HPDE6-E6E7 (cell line): ENCODE measurements at regions not wholly inside any gene's neighbourhood (a gene's known extent, or its start where the extent isn't known, plus 50 kb on each side); places are given as distances from the start of the nearest gene placed in this dataset.
A peak's percentile ranks its signal among the peaks of the same experiment; 100 is the strongest.
"Not testable (repeated sequence)": the region's sequence is repeated elsewhere in the genome, so short reads cannot be mapped to it uniquely, and the experiment has no call there.

Experiments
- DNase-seq: peaks from one replicate; pipeline ENCODE4 v3.0.0; 2011; ENCODE audit warnings: missing footprints; ENCODE audit errors: extremely low spot score

DNA sequence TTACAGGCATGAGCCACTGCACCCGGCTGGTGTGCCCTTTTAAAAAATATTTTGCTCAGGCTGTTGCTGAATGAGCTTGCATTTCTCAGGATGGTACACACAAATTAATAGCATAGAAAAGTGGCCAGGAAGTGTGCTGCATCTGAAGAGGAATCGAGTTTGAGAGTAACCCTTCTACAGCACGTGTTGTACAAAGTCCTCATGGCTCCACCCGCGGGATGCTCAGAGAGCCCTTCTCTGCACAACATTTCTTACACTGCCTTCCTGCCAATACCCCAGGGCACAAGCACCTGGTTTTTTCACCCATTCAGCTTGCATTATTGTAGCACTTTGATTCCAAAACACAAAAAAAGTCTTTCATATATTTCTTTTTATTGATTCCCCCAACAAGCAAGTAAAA lies 90.1 kb upstream of the NEDD4L start:
- DNase-seq, result no peak

DNA sequence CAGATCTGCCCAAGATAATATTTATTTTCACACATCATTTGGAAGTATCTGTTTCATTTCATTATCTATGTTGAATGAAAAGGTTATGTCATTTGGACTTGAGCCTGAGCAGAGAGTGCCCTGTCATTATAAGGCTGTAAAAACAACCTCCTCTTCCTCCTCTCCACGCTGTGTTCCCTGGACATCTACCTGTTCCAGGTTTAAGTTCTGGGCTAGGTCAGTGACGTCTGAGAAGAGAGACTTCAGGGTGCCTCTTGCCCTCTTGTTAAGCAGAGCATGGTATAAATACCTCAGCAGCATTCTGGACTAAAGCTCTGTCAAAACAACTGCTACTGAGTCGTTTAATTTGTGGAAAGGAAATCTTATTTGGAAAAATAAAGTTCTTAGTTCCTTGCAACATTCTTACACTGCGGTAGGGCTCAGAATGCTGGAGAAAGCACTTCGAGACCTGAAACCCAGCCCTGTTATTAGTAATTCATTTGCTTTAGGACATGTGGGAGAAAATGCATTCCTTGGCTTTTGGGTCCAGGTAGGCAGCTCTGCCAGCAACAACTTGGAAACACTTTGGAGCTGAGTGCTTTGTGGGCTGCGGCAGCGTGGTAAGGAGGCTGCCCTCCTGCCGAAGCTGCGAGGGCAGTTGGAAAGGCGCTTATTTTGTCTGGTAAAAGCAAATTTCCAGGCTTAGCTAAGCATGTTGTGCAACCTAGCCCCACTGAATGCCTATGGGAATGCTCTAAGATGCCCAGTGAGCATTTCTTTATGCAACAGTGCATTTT lies 91.8 kb upstream of the NEDD4L start:
- DNase-seq, result no peak

DNA sequence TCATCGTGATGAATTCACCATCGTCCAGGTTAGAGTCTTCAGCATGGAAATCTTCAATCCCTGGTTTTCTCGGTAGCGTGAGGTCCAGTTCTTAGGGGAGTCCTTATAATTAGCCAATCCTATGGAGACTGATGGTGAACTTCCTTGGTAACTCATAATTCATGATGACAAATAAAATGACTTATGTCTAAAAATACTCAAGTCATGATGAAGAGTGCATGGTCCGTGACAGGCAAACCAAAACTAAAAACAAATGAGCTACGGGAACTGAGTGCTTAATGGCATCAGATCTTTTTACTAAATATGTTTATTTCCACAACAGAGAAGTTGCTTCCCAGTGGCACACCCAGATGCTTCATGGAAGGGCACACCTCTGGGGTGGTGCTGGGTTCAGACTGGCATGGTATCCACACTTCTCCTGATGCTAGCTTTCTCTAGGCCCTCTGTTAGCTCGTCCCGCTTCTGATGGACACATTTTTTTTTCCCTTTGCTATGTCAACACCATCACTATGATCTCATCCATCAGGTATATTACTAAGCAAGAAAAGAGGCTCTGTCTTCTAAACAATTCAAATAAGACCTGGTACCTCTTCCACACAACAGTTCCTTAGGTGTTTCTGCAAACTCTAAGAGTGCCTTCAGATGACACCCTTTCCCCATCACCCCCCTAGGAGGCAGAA lies 92.8 kb upstream of the NEDD4L start:
- DNase-seq, result no peak

DNA sequence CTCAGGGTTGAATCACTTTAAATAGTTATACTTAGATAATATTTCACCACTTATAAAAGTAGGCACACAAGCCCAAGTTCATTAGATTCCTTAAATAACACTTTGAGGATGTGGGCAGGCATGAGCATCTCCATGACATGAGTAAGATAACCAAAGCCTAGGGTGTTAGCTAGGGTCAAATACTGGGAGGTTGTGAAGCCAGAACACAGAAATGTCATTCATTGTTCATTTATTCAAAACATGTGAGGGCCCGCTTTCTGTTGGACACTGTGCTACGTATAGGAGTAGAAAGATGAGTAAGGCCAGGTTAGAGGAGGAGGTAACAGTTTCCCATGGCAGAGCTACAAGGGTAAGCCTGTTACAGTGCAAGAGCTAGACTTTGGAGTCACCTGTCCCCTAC lies 93.5 kb upstream of the NEDD4L start:
- peak; percentile 45 for DNase-seq

DNA sequence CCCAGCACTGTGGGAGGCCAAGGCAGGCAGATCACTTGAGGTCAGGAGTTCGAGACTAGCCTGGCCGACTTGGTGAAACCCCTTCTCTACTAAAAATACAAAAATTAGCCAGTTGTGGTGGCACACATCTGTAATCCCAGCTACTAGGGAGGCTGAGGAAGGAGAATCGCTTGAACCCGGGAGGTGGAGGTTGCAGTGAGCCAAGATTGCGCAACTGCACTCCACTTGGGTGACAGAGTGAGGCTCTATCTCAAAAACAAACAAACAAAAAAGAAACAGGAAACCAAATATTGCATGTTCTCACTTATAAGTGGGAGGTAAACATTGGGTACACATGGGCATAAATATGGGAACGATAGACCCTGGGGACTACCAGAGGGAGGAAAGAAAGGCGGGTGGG lies 94.7 kb upstream of the NEDD4L start:
- not testable (repeated sequence) for DNase-seq

DNA sequence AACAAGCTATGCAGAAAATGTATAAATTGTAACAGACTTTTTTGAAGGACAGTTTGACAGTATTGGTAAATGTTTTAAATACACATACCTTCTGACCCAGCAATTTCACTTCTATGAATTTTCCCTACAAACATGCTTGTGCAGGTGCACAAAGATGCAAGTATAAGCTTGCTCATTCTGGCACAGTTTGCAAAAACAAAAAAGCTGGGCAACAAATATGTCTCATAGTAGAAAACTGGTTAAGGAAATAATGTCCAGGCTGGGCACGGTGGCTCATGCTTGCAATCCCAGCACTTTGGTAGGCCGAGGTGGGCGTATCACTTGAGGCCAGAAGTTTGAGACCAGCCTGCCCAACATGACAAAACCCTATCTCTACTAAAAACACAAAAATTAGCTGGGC lies 96.9 kb upstream of the NEDD4L start:
- peak; percentile 49 for DNase-seq

DNA sequence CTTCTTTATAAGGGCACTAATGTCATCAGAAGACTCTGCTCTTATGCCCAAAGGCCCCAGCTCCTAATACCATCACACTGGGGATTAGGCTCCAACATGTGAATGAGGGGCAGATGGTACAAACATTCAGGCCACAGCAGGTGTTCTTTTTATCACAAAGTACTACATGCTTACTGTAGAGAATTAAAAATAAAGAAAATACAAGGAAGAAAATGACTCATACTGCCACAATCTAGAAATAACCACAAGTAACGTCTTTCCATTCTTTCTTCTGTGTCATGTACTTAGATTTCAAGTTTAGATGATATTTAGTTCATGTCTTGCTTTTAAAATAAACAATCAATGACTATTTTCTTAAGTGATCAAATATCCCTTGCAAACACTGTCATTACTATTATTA lies 100.3 kb upstream of the NEDD4L start:
- DNase-seq, result no peak

DNA sequence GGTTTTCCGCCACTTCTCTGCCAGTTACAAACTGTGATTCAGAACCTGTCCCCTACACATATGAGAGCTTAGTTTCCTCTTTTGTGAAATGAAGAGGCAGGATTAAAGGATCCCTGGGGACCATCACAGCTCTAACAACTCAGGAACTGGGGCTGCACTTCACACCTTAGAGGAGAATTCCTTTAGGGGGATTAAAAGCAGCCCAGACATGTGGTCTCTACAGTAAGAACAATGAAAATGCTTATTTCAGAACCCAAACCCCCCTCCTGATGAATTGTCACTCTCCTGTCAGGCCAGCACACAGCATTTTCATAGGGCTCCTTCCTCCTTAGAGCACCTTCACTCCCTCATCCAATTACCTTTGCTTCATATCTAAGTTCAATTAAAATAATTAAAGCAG lies 101.5 kb upstream of the NEDD4L start:
- DNase-seq, result no peak

DNA sequence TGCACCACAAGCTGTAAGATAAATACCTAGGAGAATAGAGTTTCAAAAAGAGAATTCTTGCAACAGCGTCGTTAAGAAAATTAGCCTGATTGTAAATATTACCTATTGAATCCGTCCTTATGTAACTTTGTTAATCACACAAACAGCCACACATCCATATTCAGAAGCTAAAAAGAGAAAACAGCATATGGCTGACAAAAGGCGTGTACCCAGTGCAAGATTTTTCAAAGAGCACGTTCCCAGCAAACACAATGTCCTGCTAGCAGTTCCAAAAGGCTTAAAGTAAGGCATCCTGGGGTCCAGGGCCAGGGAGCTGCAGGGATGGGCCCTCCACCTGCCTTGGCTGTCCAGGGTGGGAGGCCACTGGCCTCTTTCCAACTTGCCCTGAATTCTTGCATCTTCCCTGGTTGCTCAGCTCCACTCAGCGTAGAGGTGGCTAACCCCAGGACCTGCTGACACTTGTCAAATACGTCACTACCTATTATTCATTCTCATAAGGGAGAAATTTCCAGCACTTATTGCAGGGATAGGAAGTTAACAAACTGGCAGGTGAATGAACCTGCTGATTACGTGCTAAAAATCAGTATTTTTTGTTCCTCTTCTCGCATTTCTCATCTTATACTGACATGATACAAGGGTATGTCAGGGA lies 102.1 kb upstream of the NEDD4L start:
- peak; percentile 90 for DNase-seq

DNA sequence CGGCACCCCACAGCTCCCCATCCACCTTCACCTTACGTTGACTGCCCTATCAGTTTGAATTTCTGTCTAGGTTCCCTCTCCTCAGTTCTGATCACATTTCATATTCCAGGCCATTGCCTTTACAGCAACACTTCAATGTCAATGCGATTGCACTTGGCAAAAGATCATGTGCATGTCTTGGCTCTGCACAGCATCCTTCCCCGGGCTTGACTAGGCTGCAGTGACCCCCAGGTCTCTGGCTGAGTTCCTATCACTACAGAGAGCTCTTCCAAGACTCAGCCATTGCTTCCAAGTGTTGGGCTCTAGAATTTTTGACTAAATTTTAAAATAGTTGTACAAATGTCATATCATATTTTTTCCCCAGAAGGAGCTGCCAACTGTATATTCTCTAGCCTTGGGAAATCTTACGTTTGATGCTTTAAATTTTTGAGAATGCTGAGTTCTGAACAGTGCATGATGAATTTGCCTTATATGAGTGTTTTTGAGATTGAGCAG lies 103.8 kb upstream of the NEDD4L start:
- no peak for DNase-seq

DNA sequence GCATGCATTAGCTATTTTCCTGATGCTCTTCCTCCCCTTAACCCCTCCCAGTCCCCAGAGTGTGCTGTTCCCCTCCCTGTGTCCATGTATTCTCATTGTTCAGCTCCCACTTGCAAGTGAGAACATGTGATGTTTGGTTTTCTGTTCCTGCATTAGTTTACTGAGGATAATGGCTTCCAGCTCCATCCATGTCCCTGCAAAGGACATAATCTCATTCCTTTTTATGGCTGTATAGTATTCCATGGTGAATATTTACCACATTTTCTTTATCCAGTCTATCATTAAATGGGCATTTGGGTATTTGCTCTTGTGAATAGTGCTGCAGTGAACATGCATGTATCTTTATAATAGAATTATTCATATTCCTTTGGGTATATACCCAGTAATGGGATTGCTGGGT lies 109.7 kb upstream of the NEDD4L start:
- DNase-seq, result not testable (repeated sequence)

DNA sequence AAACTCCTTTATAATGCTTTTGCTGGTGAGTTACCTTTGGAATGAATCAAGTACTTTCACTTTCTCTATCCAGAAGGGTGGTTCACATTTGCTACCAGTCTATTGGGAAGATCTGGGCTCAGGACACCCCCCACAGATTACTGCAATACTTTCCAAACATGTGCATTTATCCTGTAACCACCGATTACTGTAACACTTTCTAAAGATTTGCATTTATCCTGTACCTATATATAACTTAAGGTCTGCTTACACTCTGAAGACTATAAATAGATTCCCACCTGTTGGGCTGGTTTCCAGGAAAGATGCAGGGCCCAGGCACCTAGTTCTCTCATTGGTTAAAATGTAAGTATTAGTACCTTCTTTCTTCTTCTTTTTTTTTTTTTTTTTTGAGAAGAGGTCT lies 113.0 kb upstream of the NEDD4L start:
- DNase-seq, result no peak

DNA sequence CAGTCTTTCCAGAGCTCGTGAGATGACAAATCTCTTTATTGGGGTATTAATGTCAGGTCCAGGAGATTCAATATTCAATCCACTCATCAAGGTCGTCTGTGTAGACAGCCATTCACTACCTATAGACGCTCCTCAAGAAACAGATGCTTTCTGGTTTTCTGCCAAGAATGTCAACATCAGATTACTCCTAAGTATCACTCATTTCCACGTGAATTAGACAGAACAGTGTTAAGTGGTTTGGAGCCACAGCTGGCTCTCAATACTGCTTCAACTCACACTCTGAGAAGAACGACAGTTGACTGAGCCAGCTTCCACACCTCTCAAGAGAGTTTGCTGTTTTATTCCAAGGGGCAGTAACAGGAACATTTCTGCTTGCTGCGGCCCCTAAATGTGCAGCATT lies 113.5 kb upstream of the NEDD4L start:
- no peak for DNase-seq

DNA sequence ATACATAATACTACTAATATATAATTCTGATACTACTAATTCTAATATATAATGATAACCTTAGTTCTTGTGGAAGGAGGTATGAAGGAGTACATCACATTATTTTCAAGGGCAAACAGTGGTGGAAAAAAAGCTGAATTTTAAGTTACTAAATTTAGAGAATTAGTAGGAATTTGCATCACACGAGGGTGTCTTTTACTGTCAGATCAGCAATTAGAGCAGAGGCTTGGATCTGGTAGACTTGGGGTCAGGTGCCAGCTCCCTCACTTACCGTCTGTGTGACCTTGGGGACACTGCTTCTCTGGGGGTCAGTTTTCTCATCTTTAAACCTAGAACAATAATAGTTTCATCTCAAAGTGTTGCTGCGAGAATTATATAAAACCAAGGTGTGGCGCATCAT lies 114.1 kb upstream of the NEDD4L start:
- no peak for DNase-seq

DNA sequence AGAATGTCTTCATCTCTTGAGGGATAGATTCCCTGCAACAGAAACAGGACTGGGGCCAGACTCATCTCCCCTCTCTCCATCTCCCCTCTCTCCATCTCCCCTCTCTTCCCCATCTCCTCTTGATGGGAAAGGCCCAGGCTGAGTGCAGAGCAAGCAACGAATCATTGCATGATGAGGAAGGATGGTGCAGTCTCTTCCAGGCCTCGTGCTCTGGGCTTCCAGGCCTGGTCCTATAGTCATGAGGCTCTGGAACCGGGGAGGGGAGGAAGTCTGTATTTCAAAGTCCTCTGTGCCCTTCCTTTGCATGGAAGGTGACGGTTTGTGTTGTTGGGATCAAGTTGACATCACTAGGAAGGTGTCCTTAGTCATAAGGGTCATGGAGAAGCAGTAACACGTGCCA lies 115.6 kb upstream of the NEDD4L start:
- no peak for DNase-seq

DNA sequence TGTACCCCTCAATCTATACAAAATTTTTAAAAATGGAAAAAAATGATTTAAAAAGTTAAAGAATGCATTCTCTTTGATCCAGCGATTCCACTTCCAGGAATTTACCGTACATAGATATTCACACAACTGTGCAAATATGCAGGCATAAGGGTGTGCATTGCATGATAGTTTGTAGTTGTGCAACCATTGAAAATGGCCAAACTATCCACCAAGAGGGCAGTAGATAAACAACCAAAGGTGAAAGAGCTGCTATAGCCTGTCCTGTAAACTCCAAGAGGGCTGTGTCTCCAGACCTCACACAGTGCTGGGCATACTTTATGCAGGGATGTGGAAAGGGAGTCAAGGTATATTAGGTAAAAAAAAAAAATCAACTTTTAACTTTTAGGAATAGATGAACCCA lies 116.5 kb upstream of the NEDD4L start:
- no peak for DNase-seq

DNA sequence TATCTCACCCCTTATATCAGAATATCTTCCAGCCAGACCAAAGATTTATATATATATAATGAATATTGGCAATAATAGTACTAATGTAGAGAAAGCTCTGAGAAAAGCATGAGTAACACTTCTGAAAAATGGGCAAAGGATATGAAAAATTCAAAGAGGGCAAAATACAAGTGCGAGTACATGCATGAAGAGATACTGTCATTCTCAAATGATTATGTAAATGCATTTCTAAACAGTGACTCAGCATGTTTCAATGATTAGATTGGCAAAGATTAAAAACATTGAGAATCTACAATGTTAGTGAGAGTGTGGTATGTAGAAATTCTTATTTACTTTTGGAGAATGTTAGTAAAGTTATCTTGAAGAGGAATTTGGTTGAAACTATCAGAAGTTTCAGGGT lies 118.3 kb upstream of the NEDD4L start:
- DNase-seq, result no peak

DNA sequence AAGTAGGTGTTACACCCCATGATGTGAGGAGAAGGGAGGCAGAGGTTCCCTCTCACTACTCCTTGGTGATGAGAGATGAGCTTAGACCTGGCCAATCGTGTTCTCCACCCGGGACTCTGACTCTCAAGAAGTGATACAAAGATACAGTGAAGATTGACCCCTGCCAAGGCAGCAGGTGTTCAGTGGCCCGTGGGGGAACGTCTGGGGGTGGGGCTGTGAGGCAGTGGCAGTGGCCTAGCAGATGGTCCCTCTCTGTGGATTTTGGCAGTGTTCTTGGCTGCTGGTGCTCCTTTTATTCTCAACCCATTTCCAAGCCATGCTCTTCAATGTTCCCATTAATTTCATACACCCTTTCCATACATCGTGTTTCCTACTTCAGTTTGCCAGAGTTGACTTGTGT lies 120.4 kb upstream of the NEDD4L start:
- DNase-seq, result no peak

DNA sequence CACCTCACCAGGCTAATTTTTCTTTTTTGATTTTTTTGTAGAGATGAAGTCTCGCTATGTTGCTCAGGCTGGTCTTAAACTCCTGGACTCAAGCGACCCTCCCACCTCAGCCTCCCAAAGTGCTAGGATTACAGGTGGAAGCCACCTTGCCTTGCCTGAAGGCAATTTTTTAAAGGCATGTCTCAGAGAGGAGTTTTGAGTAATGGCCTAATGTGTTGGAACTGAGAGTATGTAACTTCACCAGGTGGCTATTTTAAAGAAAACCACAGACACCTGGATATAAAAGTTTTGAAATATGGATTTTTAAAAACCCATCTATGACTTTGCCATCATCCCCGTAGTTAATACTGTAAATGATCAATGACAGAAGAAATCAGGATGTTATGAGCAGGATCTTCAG lies 119.8 kb upstream of the ATP8B1 start:
- DNase-seq, result no peak

DNA sequence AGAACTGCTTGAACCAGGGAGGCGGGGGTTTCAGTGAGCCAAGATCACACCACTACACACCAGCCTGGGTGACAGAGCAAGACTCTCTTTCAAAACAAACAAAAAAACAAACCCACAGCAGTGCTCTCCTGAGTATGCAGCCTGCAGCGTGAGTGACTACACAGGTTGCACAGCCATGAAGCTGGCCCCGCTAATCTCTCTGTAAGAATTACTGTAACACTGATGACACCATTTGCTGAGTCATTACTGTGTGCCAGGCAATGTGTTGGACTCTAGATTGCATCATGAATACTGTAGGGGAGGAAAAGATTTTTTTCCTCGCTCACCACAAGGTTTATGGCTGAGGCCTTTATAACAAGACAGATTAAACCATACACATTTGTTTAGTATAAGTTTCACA lies 118.6 kb upstream of the ATP8B1 start:
- DNase-seq, result no peak

DNA sequence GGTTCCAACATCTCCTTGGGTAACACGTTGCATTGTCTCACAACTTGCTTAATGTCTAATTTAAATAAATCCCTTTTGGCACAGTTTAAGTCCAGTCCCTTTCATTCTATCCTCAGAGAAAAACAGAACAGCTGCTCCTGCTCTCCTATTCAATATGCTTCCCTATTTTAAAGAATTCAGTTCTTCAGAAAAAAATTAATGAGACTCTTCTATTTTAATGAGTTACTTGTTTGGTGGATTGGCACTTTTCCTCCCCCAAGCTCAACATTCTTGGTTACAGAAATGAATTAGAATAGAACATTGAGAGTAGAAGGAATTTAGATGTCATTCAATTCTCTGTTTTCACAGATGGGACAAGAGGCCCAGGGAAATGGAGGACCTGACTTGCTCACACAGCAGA lies 116.9 kb upstream of the ATP8B1 start:
- no peak for DNase-seq

DNA sequence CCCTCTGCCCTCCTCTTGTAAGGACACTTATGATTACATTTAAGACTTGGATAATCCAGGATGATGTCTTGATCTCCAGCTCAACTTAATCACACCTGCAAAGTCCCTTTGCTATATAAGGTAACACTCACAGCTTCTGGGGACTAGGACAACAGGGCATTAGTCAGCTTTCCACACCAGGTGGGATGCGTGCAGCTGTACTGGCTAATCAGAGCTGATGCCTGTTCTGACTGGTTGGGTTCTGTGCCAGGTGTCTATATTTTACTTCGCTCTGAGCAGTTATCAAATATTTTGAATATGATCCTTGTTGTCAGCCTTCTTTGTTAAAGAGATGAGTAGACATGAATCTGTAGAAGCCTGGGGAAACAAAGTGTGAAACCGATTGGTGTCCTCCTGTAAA lies 115.5 kb upstream of the ATP8B1 start:
- no peak for DNase-seq

DNA sequence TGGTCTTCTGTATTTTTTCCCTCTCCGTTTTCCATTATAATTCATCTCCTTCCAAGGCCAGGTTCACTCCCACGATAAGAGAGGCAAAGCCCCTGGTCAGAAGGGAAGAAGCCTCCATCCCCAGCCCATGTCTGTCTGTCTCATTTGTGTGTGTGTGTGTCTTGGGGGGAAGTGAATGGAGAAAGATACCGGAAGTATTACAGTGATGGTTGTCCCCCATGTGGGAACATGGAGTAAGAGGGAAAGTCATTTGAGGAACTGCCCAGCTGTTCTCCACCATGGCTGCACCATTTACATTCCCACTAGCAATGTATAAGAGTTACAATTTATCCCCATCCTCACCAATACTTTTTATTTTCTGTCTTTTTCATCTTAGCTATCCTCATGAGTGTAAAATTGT lies 113.6 kb upstream of the ATP8B1 start:
- DNase-seq, result no peak
